CMK (cell line): ENCODE measurements at regions not wholly inside any gene's neighbourhood (a gene's known extent, or its start where the extent isn't known, plus 50 kb on each side); places are given as distances from the start of the nearest gene placed in this dataset.
"Not testable (repeated sequence)": the region's sequence is repeated elsewhere in the genome, so short reads cannot be mapped to it uniquely, and the experiment has no call there.

Experiments used
- DNase-seq: peaks from one replicate; pipeline ENCODE4 v3.0.0-alpha.2; 2010; ENCODE audit warnings: low read depth

GRCh38 chr5:1958211-1959010, 75.7 kb upstream of the IRX4 start:
- no peak for DNase-seq

GRCh38 chr5:1955586-1955985, 72.9 kb upstream of the IRX4 start:
- no peak for DNase-seq

- DNase-seq: not testable (repeated sequence)
Observed at GRCh38 chr5:1953710-1954109, 71.0 kb upstream of the IRX4 start.

GRCh38 chr5:1952444-1953099, 69.8 kb upstream of the IRX4 start:
- DNase-seq: no peak

- DNase-seq: no peak
Observed at GRCh38 chr5:1952021-1952420, 69.3 kb upstream of the IRX4 start.

- no peak for DNase-seq
Observed at GRCh38 chr5:1951165-1951816, 68.6 kb upstream of the IRX4 start.

GRCh38 chr5:1950708-1951103, 68.0 kb upstream of the IRX4 start:
- no peak for DNase-seq

GRCh38 chr5:1950096-1950707, 67.5 kb upstream of the IRX4 start:
- DNase-seq: no peak

GRCh38 chr5:1949253-1949652, 66.5 kb upstream of the IRX4 start:
- DNase-seq: no peak

GRCh38 chr5:1948663-1949191, 66.0 kb upstream of the IRX4 start:
- DNase-seq: no peak

GRCh38 chr5:1948111-1948510, 65.4 kb upstream of the IRX4 start:
- DNase-seq: no peak

- DNase-seq: no peak
Observed at GRCh38 chr5:1946776-1947175, 64.1 kb upstream of the IRX4 start.

GRCh38 chr5:1946122-1946677, 63.5 kb upstream of the IRX4 start:
- DNase-seq: no peak

GRCh38 chr5:1945606-1946005, 62.9 kb upstream of the IRX4 start:
- no peak for DNase-seq

GRCh38 chr5:1944408-1944807, 61.7 kb upstream of the IRX4 start:
- DNase-seq: no peak

GRCh38 chr5:1943481-1943880, 60.8 kb upstream of the IRX4 start:
- DNase-seq: no peak

GRCh38 chr5:1942630-1943029, 59.9 kb upstream of the IRX4 start:
- DNase-seq: no peak

- DNase-seq: no peak
Observed at GRCh38 chr5:1942158-1942557, 59.4 kb upstream of the IRX4 start.

GRCh38 chr5:1939256-1939655, 56.5 kb upstream of the IRX4 start:
- no peak for DNase-seq

GRCh38 chr5:1938310-1939000, 55.7 kb upstream of the IRX4 start:
- no peak for DNase-seq

- DNase-seq: no peak
Observed at GRCh38 chr5:1937590-1937989, 54.9 kb upstream of the IRX4 start.

- no peak for DNase-seq
Observed at GRCh38 chr5:1936901-1937300, 54.2 kb upstream of the IRX4 start.
